D721Med (cell line): ENCODE measurements at regions not wholly inside any gene's neighbourhood (a gene's known extent, or its start where the extent isn't known, plus 50 kb on each side); places are given as distances from the start of the nearest gene placed in this dataset.
A peak's percentile ranks its signal among the peaks of the same experiment; 100 is the strongest.

Source experiments
- DNase-seq: peaks from one replicate; pipeline ENCODE4 v3.0.0; 2011; ENCODE audit warnings: low spot score; ENCODE audit not compliant: insufficient read length
- FAIRE-seq: peaks from 2 replicates; lab custom pipeline; 2011; peaks lifted over from hg19 to GRCh38; lab: Jason Lieb, UNC
- CTCF ChIP-seq: IDR thresholded peaks from 2 replicates; pipeline ENCODE4 v1.5.1; 2012; ENCODE audit warnings: mild to moderate bottlenecking, control low read depth; ENCODE audit not compliant: insufficient read depth; ENCODE audit errors: missing control alignments

GRCh38 chr6:139903411-139904157 is 529.1 kb upstream of the CITED2 start:
- no peak for TF ChIP-seq CTCF
- DNase-seq (no peak), FAIRE-seq (no peak)

- DNase-seq: no peak
- TF ChIP-seq CTCF: no peak
- no peak for FAIRE-seq
Observed at GRCh38 chr6:139895205-139895793, 520.9 kb upstream of the CITED2 start.

GRCh38 chr6:139894271-139894670 is 519.8 kb upstream of the CITED2 start:
- no peak for FAIRE-seq
- no peak for DNase-seq
- TF ChIP-seq CTCF: no peak

GRCh38 chr6:139891471-139891870 is 517.0 kb upstream of the CITED2 start:
- no peak for DNase-seq
- FAIRE-seq: no peak
- TF ChIP-seq CTCF: no peak

GRCh38 chr6:139888681-139889122 is 514.3 kb upstream of the CITED2 start:
- no peak for TF ChIP-seq CTCF
- no peak for DNase-seq
- FAIRE-seq: peak; percentile 84

- DNase-seq: no peak
- no peak for TF ChIP-seq CTCF
- no peak for FAIRE-seq
Observed at GRCh38 chr6:139887275-139887674, 512.8 kb upstream of the CITED2 start.

GRCh38 chr6:139886396-139886795 is 511.9 kb upstream of the CITED2 start:
- no peak for FAIRE-seq
- DNase-seq: no peak
- no peak for TF ChIP-seq CTCF
